NCI-H82 treated with DMSO at 0.1 percent for 48 hours (cell line): ENCODE measurements at regions not wholly inside any gene's neighbourhood (a gene's known extent, or its start where the extent isn't known, plus 50 kb on each side); places are given as distances from the start of the nearest gene placed in this dataset.
"Not testable (repeated sequence)": the region's sequence is repeated elsewhere in the genome, so short reads cannot be mapped to it uniquely, and the experiment has no call there.

Source experiments
- DNase-seq: peaks from one replicate; lab custom pipeline; 2025; ENCODE audit not compliant: unreplicated experiment; lab: John Stamatoyannopoulos, UW

DNA sequence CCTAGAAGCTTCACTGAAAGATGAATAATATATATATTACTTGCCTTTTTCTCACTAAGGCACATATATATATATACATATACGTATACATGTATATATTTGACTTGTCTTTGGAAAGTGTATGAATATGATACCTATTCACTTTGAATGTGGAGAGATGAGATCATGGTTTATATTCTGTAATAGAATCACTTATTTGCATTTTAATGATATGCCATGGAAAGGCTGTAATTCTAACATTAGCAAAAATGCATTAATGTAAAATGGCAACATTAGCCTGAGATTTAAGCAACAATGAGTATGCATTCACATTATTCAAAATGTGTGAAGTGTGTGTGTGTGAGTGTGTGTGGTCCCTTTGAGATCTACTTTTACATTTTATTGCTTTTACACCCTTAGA is 54.5 kb upstream of the PRKD1 start:
- no peak for DNase-seq

DNA sequence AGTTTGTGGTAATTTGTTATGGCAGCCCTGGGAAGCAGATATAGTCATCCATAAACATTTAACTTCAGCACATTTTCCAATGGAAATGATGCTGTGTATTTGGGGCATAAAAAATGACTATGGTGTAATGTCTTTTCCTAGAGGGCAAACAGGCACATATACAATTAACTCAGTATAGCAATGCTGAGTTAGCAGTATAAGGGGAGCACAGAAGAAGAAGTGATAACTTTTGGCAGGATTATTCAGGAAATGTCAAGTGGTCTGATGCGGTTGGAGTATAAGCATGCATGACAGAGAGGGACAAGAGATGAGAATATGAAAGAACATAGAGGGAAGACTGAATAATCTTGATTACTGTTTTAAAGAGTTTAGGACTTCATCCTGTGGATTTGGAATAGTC is 55.3 kb upstream of the PRKD1 start:
- DNase-seq, result no peak

DNA sequence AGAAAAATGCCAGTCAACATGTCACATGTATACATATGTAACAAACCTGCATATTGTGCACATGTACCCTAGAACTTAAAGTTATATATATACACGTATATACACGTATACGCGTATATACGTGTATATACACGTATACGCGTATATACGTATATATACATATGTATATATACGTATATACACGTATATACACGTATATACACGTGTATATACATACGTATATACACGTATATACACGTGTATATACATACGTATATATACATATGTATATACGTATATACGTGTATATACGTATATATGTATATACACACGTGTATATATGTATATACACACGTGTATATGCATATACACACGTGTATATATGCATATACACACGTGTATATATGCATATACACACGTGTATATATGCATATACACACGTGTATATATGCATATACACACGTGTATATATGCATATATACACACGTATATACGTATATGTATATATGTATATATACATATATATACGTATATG is 62.8 kb upstream of the PRKD1 start:
- DNase-seq, result not testable (repeated sequence)

DNA sequence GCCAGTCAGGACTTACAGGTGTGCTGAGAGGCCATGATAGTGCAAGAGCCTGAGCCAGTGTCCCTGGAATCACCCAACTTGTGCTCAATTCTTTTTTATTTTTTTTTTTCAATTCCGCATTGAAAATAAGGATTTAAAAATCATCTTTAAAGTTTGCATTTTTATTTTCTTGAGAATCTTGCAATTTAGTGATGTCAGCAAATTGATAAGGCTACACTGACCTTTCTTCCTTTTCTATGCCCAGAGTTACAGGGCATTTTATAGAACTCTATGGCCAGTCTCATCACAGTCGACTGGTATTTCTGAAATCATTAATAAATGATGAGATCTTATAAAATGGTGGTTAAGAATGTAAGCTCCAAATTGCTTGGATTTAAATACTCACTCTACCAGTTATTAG is 63.3 kb upstream of the PRKD1 start:
- no peak for DNase-seq

DNA sequence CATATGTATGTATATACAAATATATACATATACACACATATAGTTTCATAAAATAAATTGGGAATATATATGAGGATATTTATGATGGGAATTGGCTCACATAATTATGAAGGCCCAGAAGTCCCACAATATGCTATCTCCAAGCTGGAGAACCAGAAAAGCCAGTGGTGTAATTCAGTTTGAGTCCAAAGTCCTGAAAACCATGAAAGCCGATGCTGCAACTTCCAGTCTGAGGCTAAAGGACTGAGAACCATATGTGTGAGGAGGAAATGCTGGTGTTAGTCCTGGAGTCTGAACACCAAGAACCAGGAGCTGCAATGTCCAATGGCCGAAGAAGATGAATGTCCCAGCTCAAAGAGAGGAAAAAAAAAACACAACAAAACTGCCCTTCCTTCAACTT is 65.5 kb upstream of the PRKD1 start:
- DNase-seq, result no peak

DNA sequence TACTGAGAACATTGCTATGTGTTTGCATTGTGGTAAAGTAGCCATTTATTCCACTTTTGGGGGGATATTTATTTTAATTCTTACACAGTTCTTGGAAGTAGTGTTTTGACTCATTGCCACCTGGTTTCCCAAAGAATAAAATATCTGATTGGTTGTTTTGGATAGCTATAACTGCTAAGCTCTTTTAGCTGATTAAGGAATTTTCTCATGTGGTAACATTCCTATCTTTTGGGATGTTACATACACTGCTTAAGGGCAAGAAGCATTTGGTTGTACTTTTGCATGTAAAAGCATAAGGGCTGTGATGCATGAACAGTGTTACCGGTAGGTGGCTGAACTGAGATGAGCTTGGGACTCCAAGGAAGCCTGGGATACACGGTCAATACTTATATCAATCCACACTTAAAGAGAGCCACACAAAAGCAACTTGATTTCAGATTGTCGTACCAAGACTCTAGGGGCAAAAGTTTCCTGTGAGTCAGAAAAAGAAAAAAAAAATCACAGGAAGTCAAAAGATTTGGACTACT is 71.4 kb upstream of the PRKD1 start:
- no peak for DNase-seq

DNA sequence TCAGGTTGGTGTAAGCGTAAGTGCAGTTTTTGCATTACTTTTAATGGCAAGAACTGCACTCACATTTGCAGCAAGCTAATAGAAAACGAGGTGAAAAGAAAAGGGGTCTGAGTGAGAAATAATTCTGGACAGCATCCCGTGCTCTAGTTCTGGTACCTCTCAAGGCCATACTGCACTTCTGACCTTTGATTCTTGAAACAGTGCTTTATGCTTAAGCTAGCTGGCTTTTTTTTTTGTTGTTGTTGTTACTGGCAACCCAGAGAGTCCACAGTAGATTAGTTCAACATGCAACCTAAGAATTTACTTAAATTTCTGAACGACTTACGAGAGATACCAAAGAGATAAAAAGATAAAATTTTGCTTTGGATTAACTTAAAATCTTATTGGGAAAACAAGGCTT is 75.2 kb upstream of the PRKD1 start:
- DNase-seq, result no peak

DNA sequence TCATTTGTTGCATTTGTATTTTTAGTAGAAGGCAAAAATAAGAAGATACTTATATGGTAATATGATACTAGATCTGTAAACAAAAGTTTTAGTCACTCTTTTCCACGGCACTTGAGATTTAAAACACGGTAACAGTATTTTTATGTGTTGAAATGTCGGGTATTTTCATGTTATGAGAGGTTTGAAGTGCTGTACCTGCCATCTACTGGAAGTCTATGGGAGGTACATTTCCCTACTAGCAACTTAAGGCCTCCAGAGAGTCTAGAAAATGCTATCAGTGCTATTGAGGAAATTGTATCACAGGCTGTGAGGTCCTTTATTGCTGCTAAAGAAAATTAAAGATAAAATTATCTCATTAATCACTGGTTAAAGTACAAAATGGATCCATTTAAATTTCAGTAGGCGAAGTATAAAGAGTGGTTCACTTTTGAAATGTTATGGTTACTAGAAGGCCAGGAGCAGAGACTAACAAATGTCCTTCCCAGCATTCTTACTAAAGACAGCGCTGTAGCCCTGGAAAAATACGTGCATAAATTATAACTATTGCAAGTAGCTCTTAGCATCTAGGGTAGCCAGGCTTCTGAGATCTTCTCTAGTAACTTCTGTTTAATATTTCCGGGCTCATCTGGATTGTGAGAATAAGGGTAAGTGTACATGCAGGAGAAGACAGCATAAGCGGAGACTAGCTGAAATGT is 77.6 kb upstream of the PRKD1 start:
- DNase-seq, result no peak

DNA sequence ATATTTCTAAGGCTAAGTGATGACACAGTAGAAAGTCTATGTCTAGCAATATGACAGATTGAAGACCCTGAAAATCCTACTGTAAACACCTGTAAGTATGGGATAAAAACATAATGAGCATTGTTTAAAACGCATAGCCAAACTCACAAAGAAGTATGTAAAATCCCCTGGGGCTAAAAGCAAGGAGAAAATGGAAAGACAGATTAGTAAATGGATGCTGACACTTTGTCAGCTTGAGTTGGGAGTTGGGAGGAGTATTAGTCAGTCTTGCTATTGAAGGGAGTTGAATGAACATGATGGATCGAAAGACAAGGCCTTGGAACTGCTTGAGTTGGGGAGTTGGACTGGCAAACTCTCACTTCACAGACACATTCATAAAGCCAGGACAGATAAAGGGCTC is 79.0 kb upstream of the PRKD1 start:
- DNase-seq, result no peak

DNA sequence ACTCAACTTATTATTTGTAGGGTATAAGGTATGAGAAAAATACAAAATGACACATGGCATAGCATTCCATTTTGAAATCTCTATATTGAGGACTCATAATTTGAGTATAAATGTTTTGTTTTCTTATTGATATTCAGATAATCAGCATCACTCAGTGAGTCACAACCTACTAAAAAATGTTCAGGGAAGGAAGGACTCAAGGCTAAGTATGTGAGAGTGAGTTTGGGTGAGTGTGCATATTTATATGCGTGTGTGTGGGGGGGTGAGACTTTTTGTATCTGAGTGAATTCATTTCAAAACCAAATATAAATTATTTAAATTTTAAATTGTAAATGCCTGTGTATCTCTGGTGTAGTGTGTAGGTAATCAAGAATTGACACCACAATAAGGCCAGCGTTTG is 87.8 kb upstream of the PRKD1 start:
- DNase-seq, result no peak

DNA sequence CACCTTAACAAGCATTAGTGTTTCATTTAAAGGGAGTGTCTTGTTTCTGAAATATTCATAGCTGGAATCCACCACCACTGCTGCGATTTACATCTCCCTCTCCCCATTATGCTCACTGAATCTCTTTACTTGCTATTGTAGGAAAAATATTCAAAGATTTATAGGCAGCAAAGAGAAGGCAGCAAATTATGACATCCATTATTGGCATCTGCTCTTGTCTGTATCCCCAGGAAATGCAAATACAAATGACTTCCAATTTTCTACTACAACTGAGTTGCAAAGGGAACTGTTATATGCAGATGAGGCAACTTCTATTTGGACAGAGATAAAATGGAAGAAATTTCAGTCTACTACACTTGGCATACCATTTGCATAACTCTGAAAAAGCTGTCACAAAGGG is 88.4 kb upstream of the PRKD1 start:
- no peak for DNase-seq

DNA sequence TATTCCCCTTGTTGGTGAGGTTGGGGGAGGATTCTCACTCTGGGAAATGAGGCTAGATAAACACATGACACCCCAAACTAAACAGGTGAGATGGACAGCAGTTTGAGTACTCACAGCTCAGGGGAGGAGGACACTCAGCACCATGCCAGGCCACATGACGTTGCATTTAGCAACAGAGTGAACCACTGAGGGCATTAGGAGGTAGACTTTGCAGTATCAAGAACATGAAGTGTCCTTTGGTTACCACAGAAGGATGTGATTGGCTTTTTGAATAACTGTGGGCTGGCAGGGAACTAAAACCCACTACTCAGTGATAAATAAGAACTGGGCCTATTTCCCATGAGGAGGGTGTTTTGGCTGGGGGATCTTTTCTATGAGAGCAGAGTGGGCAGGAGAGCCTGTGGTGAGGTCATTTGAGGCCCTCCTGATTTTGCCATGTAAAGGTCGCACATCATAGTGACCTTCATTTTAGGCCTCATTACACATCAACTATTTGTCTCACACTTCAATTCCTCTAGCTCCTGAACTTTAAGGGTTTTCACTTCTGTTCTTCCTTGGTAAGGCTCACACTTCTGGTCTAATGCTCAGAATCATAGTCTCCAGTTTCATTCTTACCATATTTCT is 89.8 kb upstream of the PRKD1 start:
- DNase-seq, result no peak

DNA sequence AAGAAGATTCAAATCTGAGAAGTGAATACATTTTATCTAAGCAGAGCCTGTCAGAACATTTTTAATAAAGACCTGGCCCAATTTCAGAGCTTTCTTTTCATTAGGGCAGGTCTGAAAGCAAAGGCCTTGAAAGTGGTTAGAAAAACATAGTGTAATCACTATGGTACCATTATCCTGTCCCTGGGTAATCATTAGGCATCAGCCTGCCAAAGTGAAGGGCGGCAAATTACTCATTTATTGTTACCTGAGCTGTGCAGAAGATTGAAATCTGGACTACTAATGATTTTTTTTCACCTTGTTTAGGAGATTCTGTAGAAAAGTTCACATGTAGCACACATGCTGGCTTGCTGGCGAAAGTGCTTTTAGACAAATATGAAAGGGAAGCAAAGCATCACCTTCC is 92.6 kb upstream of the PRKD1 start:
- no peak for DNase-seq

DNA sequence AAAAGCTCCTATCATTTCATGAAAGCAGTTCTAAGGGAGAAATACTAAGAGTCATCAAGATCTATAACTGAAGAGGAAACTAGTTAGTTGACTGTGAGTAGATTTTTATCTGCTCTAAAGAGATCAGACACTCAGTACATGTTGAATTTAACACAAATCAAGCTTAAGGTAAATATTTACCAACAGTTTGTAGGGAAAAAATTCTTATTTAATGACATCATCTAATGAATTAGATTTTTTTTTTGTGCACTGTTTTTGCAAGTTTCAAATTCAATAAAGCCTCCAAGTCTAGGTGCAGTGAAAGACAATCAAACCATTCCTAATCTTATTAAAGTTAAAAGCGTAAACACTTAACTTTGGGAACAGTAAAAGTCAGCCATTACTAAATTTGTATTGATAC is 93.0 kb upstream of the PRKD1 start:
- DNase-seq, result no peak

DNA sequence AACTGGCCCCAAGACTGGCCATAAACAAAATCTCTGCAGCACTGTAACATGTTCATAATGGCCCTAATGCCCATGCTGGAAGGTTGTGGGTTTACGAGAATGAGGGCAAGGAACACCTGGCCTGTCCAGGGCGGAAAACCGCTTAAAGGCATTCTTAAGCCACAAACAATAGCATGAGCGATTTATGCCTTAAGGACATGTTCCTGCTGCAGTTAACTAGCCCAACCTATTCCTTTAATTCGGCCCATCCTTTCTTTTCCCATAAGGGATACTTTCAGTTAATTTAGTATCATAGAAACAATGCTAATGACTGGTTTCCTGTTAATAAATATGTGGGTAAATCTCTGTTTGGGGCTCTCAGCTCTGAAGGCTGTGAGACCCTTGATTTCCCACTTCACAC is 95.7 kb upstream of the PRKD1 start:
- not testable (repeated sequence) for DNase-seq

DNA sequence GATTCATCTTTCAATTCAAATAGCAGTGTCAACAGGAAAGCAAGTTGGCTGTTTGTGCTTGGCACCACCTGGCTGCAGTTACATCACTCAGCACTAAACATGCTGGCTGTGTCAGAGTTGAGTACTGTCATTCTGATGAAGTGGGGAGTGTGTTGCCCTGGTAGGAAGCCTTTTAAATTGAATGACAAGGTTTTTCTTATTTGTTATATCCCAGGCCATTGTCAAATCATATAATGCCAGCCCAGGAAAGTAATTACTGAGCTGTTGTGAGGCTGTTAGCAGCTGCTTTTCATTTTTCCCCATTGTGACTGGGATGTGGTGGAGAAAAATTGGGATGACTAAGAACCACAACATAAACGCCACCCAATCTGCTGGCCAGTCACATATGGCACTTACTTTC is 106.5 kb upstream of the PRKD1 start:
- DNase-seq, result no peak

DNA sequence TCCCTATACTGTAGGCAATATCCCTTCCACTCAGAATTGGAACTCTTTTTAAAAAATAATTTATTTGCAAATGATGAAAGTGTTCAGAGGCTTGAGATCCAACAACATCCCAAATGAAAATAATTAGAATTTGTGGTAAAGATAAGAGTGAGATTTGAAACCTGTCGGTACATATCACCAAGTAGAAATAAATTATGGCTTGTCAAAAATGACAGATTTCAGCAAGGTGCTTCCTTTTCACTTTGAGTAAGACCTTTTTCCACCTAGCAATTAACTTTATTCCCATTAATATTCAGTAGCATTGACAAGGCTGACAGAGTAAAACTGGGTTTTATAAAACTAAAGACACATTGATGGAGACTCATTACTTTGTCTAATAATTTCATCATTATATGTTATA is 107.7 kb upstream of the PRKD1 start:
- DNase-seq, result no peak

DNA sequence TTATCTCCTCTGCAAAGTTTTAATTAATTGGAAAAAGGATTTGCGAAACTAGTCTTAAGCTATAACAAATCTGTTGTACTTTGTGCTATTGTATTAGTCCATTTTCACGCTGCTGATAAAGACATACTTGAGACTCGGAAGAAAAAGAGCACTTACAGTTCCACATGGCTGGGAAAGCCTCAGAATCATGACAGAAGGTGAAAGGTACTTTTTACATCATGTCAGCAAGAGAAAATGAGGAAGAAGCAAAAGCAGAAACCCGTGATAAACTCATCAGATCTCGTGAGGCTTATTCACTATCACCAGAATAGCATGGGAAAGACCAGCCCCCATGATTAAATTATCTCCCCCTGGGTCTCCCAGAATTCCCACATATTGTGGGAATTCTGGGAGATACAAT is 118.1 kb upstream of the PRKD1 start:
- no peak for DNase-seq

DNA sequence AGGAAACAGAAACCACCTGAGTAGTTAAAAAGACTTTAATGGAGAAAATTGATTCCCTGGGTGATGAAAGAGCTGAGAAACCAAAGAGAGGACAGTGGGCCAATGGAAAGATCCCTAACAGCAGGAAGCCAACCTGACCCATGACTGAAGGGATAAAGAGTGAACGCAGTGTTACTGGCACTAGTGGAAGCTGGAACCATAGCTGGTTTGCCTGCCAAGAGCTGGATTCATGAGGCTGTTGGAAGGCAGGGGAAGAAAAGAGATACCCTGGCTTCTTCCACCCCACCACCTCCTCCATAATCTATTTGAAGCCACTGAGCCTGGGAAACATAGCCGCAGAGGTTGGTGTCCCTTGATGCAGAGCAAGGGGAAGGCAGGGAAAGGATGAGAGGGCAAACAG is 125.5 kb upstream of the PRKD1 start:
- no peak for DNase-seq

DNA sequence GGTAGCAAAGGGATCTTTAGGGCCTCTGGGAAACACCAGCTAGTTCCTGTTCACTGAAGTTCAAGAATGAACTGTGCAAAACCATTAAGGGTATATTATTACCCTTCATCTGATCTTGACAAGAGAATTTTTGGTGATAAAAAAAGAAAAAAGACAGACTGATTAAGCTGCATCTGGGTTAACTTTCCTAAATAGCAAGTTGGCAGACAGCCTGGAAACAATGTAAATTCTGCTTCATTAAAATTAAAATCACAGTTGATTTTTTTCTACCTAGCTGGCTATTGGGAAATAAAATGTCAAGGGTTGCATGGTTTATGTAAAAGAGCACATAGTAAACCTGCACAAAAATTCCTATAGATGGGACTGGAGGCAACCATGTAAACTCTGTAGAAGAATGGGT is 126.6 kb upstream of the PRKD1 start:
- DNase-seq, result no peak

DNA sequence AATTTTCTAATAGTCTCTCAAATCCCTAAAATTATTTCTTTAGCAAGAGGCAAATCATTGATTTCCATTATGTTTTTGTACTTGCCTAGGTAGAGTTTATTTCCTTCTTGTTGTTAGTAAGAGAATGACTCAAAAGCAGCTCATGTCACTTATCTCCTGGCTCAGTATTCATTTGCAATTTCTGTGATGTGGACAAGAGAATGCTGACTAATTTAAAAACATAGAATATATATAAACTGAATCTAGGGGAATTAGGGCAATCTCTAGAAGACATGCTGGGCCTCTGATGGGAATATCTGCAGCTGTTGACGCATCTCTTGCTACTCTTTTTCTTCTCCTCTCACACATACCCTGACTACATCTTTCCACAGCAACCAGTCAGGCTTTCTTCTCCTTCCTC is 130.8 kb upstream of the PRKD1 start:
- DNase-seq, result no peak

DNA sequence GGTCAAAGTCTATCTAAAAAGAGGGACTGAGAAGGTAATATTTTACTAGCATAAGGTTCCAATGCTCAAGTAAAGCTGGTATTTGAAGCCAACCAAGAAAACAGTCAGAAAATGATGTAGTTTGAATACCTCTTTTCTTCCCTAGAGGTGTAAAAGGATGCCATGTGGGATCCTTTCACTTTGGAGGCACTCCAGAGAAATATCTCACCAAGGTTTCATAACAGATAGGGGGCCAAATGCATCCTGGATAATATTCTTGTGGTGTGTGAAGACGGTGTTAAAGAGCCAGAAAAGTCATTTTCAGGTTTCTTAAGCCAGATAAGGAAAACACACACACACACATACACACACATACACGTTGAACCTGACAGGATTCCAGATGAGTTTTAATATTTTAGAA is 136.1 kb upstream of the PRKD1 start:
- DNase-seq, result no peak

DNA sequence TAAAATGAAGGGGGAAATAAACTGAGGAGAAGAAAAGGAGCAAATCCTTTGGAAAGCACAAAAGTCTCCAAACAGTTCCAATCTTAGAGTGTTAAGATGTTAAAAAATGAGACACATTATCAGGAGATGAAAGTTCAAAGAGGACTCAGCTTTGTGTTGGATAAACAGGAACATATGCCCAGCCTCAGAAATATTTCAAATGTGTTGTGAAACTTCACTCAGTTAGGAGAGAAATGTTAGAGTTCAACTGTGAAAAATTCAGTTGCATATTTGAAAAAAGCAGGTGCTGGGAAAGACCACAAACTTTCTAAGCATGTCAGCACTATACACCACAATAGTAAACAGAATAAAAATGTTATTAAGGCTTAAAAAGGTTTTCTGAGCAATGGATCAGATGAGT is 136.8 kb upstream of the PRKD1 start:
- DNase-seq, result no peak
